Uterus (tissue), 2 donors: ENCODE measurements at regions not wholly inside any gene's neighbourhood (a gene's known extent, or its start where the extent isn't known, plus 50 kb on each side); places are given as distances from the start of the nearest gene placed in this dataset.

Source experiments
- POLR2A ChIP-seq, 2 donors: fragments of 450-650 bp; IDR thresholded peaks; one replicate each; pipeline ENCODE4 v1.6.1; 2016; ENCODE audit warnings: antibody characterized with exemption in 2 of 2, mild to moderate bottlenecking in 1 of 2, moderate library complexity in 1 of 2
- TF ChIP-seq, protein P1 (sequence below), 4 experiments: fragments of 200-600 bp in 2 of 4; fragments of 450-650 bp in 2 of 4; sonication (generic) in 2 of 4; IDR thresholded peaks; one replicate each; pipeline ENCODE4 v1.5.1; 2016 to 2019; ENCODE audit warnings: antibody characterized with exemption in 4 of 4, mild to moderate bottlenecking in 2 of 4, moderate library complexity in 1 of 4

DNA sequence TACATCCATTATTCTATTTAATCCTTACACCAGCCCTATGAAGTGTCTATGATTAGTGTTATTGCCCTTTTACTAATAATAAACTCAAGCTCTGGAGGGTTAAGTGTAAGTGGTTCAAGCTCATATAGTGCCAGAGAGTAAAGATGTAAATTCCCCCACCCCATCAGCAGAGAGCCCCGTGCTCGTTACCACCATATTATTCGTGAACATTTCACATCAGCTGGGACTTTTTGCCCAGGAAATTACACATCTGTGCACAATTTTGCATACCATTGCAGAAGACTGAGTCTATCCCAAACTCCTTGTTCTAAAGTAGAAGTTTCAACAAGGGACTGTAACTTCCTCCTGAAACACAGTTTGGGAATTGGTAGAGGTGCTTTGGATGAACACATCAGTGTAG lies 220.1 kb downstream of the BCAS1 start:
- TF ChIP-seq, protein P1, sequence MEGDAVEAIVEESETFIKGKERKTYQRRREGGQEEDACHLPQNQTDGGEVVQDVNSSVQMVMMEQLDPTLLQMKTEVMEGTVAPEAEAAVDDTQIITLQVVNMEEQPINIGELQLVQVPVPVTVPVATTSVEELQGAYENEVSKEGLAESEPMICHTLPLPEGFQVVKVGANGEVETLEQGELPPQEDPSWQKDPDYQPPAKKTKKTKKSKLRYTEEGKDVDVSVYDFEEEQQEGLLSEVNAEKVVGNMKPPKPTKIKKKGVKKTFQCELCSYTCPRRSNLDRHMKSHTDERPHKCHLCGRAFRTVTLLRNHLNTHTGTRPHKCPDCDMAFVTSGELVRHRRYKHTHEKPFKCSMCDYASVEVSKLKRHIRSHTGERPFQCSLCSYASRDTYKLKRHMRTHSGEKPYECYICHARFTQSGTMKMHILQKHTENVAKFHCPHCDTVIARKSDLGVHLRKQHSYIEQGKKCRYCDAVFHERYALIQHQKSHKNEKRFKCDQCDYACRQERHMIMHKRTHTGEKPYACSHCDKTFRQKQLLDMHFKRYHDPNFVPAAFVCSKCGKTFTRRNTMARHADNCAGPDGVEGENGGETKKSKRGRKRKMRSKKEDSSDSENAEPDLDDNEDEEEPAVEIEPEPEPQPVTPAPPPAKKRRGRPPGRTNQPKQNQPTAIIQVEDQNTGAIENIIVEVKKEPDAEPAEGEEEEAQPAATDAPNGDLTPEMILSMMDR (IDR thresholded peaks at IDR 0.05): no peak
- no peak for TF ChIP-seq POLR2A (IDR thresholded peaks at IDR 0.05)
